HG03432 (cell line): ENCODE measurements at regions not wholly inside any gene's neighbourhood (a gene's known extent, or its start where the extent isn't known, plus 50 kb on each side); places are given as distances from the start of the nearest gene placed in this dataset.

Experiments
- ATAC-seq: cut with Tn5 transposase; IDR thresholded peaks from one replicate; pipeline ENCODE4 v1.9.1; 2021; ENCODE audit warnings: mild to moderate bottlenecking, moderate library complexity; ENCODE audit not compliant: unreplicated experiment

DNA sequence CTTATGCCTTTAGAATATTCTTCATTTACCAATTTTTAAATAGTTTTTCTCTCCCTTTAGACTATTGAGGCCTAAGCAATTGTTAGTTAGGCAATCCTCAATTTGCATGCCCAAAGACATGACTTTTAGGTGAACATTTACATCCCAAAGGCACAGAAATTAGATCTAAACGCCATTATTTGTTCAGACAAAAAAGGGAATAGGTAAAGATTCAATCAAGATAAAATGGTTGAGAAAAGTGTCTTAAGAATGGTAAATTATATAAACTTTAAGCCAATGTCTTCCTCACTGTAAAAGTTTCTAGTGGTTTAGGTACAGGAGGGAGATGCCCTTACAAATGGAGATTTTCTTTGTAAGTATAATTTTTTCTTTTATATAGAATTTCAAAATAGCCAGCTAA lies 50.2 kb upstream of the MME start:
- ATAC-seq, result no peak

DNA sequence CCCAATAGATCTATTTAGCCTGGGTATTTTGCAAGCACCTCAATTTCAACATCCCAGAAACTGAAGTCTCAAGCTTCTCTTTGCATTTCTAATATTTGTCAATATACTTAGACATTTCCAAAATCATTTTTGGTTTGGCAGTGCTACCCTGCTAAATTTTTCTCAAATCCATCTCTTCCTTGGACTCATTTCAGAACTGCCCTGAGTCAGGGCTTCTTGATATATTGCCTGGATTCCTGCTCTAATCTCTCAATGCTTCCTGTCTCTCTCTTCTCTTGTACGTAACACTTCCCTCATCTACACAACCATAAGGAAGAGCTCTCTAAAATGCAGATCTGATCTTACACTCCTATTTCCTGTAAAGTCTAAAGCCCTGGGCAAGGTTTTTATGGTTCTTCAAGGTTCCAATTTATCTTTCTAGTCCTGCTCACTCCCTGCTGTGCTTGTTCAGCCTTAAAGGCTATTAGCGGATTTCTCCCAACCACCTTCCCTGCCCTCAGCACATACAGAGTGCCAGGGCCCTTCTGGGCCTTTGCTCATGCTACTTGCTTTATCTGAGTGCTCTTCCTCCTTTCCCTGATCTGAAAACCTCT lies 53.0 kb upstream of the MME start:
- no peak for ATAC-seq

DNA sequence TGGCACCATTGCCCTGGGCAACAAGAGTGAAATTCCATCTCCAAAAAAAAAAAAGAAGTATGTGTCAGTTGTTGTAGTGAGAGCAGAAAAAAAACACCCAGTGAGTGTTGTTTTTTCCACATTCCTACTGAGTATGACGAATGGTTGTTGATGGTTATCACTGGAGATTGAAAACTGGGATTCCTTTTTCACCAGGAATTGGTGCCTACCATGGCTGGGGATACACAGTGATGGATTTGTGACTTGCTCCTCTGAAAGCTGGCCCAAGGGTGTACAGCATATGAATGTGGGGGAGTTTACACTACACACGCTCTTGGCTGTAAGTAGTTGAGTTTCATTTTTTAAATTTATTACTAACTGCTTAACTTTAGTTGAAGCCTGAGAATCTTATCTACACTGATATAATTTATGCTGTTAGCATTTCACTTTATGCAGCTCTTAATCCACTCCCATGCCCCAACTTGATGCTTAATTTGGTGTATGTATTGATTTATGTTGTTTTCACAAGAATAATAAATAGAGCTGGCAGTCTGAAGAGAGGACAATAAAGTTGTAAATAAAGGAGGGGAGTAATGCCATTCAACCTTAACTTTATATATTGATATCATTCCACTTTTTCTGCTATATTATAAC lies 56.0 kb upstream of the MME start:
- ATAC-seq, result no peak

DNA sequence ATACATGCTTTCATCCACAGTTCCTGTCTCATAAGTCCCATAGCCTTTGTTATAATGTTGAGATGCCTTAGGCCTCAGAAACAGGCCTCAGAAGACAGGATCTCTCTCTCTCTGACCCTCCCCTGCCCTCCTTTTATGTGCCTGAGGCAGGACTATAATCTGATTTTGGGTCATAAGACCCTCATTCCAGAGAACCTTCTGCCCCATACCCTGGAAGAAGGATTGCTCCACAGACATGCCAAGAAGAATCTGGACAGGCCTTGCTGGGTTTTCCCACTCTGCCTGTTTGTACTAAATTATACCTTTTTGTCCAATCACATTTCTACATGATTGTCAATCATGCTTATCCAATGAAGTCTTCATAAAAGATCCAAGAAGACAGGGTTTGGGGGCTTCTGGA lies 57.2 kb upstream of the MME start:
- no peak for ATAC-seq

DNA sequence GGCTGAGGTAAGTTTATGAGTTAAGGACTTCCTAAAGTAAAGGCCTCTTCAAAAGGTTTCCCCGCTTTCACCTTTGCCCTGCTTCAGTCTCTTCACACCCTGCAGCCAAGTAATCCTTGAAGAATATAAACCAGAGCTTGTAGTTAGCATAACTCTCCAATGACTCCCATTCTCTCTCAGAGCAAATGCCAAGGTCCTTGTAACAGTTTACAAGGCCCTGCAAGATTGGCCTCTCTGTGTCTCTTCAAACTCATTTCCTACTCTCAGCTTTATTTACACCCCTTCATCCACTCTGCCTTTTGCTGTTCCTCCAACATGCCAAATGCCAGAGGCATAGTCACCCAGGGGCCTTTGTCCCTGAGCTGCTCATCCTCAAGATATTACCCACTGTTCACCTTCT lies 60.5 kb upstream of the MME start:
- no peak for ATAC-seq

DNA sequence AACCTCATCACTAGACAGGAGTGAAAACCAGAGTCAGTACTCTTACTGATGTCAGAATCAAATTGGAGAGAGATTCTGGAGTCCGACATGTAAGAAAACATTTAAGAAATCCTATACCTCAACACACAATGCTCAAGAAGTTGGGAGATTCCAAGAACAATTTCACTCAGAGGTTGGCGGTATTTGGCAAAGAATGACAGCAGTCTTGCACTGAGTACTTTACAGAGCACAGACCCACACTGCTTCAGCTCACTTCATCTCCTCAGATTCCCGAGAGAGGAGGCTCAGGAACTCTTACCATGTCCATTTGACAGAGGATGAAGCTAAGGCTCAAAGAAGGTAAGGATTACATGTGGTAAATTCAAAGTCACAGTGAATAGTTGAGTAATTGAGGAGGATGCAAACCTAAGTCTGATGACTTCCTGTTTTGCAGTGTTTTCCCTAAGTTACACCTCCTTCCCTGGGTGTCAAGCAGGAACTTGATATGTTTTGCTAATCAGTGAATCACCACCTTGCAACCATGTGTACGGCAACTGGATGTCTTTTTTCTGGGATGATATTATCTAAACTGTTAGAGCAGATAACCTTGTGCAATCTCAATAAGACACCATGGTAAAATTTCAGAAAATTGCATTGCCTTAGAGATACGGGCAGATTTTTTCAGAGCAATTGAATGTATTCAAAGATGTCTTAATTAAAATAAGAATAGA lies 61.3 kb upstream of the MME start:
- ATAC-seq, result no peak

DNA sequence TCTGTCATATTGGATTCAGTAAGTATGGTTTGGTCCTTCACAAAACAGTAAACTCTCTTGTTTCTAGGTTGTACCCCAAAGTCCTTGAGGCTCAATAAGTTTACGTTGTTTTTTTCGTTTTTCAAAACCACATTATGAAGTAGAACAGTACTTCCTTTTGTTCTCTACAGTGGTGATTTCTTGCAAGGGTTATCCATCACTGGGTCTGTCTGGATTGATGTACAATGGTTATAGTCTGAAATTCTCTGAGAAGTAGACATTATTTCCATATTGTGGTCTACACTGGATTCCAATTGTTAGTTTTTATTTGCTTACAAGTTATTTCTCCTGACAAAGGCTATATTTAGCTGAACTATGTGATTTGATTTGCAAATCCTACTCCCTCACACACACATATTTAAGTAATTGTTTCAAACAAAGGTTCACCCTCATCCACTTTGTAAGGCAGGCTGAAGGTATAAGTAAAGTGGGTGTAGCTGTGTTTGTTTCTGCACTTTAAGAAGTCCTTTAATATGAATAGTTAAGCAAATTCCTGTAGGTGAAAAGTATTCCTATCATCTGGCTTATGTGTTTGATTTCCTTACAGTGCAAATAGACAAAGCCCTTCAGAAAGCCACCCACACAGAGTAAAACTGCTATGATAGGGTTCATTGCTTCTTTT lies 64.2 kb upstream of the MME start:
- no peak for ATAC-seq

DNA sequence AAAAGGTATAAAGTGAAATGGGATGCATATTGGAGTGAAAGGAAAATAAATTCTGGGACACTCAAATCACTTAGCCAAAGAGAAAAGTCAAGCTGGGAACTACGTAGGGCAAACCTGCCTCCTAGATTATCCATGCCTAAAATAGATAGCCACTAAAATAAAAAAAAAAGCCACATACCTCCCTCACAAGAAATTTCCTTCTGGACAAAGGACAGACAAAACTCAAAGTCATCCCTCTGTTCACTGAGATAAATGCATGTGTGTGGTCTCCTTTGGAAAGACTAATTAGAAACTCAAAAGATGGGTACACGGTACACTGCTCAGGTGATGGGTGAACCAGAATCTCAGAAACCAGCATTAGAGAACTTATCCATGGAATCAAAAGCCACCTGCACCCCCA lies 65.2 kb upstream of the MME start:
- no peak for ATAC-seq

DNA sequence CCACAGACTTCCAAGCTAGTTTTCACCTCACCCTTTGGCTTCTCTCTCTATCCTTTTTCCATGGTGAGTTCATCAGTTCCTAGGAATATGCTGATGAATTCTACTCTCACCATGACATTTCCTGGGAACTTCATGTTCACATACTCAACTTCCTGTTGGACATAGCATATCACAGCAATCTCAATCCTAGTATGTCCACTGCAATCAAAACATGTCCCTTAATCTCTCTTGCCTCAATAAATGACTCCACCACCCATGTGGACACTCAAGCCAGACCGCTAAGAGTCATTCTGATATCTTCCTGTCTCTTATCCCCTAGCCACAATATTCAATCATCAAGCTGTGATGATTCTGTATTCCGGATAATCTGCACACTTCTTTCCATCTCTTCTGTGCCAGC lies 66.7 kb upstream of the MME start:
- ATAC-seq, result no peak

DNA sequence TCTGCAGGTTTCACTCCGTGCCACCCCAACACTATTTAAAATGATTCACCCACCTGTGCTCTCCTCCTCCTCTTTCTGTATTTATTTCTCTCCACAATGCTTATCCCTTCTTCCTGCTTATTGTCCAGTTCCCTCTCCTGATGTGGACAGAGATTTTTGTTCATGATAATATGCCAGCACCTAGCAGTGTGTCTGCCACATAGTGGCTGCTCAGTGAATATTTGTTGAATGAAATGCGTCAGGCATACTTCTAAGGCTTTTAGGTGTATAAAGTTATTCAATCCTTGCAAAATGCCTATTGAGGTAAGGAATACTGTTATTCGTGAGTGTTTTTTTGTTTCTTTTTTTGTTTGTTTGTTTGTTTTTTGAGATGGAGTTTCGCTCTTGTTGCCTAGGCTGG lies 67.5 kb upstream of the MME start:
- ATAC-seq, result no peak

DNA sequence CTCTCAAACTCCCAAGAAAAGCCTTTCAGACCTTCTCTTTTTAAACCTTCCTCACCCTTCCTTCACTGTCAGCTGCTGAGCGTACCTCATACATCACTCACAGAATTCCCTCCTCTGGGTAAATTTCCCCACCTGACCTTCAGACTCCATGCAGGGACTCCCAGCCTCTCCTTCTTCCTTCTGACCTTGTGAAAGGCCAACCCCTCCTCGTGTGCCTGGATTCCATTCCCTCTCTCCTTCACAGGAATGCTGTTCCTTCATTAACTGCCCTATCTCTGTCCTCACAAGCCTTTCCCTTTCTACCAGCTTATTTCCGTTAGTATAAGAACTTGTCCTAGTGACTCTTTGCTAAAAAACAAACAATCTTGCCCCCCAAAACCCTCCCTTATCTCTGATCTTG lies 69.7 kb upstream of the MME start:
- no peak for ATAC-seq

DNA sequence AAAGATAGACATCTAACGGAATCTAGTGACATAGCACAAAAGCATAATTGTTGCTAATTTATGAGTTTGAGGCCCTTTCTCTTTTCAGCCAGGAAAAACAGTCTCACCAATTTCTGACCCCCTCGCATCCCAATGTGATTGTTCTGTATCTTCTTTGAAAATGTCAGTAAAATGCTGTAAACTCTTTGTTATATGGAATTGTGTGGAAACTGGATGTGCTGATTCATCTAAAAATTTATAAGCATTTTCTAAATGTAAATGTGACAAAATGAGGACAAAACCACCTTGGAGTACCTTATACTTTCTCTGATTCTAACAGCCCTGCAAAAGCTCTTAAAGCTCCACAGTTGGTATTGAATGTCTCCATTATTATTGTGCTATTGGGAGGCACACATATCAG lies 70.9 kb upstream of the MME start:
- no peak for ATAC-seq

DNA sequence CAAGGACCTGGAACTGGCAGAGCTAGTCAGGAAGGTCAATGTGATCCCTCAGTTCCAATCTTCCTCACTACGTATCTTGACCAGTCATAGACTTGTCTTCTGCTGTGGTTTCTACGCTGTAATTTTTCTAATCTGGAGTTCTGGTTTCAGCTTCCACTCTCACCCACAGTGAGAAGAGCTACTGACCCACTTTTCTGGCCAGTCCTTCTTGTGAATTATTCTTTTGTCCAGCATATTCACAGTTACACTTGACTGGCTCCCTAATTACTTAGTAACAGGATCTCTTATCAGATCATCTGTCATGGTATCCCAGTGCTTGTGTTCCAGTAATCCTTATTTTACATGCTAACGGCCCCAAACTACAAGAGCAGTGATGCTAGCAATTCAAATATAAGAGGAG lies 72.4 kb upstream of the MME start:
- no peak for ATAC-seq

DNA sequence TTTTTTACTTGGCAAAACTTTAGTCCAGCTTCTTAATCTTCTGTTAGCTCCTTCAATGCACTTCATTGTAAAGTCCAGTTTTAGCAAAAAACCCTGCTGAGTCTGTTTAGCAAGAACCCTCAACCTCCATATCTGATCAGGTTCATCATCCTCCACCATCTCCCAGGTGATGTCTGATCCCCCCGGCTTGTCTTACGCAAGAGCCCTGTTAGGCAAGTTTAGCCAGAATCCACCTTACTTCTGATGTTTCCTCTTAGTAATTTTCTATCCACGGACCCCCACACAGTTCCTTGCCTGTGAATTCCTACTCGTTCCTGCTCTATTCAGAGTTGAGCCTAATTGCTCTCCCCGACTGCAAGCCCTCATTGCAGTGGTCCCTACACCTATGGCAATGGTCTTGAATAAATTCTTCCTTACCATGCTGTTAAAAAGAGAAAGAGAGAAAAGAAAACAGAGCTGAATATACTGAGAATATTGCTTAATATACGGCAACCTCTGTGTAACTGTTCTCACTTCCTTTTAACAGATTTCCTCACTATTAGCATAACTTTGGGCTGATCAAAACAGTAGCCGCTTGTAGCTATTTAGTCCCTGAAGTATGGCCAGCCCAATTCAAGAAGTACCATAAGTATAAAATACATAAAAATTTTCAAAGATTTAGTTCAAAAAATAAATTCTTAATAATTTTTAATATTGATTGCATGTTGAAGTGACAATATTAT lies 78.7 kb upstream of the MME start:
- ATAC-seq, result no peak

DNA sequence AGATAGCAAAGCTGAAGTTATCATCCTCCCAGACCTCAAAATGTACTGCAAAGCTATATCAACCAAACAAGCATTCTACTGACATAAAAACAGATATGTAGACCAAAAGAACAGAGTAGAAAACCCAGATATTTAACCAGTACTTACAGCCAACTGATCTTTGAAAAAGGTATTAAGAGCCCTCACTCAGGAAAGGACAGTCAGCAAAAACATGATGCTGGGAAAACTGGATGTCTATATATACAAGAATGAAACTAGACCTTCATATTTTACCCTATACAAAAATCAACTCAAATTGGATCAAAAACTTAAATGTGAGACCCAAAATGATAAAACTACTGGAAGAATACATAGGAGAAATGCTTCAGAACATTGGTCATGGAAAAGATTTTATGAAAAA lies 87.5 kb upstream of the MME start:
- no peak for ATAC-seq

DNA sequence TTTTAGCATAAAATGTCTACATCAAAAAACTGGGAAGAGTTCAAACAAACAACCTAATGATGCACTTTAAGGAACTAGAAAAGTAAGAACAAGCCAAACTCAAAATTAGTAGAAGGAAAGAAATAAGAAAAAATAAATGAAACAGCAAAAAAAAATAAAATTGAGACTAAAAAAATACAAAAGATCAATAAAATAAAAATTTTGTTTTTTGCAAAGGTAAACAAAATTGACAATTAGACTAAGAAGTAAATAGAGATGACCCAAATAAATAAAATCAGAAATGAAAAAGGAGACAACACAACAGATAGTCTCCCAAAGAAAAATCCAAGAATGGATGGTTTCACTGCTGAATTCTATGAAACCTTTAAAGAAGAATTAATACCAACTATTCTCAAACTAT lies 89.6 kb upstream of the MME start:
- no peak for ATAC-seq

DNA sequence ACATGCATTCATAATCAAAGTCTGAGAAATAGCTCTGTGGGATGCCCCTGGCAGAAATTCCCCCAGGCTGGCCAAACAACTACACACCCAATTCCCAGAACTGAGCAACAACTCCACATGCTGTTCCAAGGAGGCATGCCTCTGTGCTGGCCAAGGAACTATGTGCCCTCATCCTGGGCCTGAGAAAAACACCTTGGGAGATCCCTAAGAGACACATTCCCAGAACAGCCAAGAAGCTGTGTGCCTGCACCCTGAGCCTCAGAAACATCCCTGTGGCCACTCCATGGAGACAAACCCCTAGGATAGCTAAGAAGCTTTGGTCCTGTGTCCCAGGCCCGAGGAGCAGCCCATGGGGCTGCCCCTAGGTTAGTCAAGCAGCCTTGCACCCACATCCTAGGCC lies 92.3 kb upstream of the MME start:
- no peak for ATAC-seq

DNA sequence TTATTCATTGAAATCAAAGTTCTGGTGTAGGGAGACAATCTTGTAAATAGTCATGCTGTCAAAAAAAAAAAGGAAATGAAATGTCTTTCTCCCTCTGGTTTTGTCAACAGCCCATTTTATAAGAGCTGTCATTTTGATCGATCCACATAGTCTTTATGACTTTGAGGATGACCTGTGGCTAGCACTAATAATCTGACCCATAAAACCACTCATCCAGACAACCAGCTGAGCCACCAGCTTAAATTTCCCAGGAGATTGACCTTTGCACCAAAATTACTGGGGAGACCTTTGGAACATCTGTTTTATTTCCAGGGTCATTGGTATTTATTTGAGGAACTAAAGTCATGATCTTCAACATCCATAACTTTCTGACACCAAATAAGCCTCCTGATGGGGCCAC lies 98.5 kb upstream of the MME start:
- no peak for ATAC-seq

DNA sequence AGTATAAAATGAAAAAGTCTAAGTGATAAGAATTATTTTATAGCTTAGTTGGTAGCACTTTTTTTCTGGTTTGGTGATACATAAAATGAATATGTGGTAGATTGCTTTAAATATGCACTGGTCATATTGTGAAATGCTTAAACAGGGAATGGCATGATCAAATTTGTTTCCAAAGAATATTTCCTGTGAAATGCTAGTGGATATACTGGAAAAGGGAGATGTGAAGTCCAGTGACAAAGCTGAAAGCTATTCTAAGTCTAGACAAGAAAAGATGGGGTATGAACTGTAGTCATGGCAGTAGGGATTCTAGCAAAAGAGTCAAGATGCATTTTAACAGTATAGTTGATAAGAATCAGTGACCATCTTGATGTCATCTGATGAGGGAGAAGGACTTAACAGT lies 98.9 kb upstream of the MME start:
- ATAC-seq, result no peak

DNA sequence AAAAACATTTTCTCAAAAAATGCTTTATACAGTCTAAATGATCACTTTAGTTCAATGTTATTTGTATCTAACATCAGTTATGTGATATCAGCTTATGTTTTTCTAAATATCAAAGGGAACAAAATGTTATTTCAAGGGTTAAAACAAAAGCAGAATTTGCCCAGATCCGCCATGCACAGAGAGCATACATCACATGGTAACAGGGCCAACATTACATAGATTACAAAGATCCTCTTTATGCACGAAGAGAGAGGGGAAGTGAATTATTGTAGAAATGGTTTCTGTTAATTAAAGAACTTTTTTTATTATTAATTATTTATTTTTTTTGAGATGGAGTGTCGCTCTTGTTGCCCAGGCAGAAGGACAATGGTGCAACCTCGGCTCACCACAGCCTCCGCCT lies 100.8 kb upstream of the MME start:
- ATAC-seq, result no peak

DNA sequence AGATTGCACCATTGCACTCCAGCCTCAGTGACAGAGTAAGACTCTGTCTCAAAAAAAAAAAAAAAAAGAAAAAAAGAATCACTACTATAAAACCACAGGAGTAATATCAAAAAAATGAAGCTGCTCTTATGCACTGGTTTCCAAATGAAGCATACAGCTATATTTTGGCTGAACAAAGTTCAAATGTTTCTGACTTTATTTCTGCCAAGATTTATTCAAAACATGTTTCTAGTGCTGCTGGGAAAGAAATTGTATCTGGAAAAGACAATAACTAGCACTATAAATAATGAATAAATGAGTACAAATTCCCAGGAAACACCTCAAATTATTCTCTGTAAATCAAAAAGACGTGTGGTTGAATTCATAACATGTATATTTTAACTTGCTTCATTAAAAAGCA lies 102.5 kb upstream of the MME start:
- no peak for ATAC-seq
